HepG2 (cell line): ENCODE measurements at regions not wholly inside any gene's neighbourhood (a gene's known extent, or its start where the extent isn't known, plus 50 kb on each side); places are given as distances from the start of the nearest gene placed in this dataset.

Source experiments
- ATAC-seq: fragments of 200-7000 bp; cut with Tn5 transposase; 3 replicates; pipeline ENCODE4 v1.9.1; 2020; ENCODE audit warnings: mild to moderate bottlenecking, moderate library complexity
- BruUV-seq: library from RNA; stranded (reverse); fragments of 400-500 nt; replicated peaks from 2 replicates; lab custom pipeline; 2021; lab: Mats Ljungman, UMichigan
- CTCF ChIA-PET: fragments of 300-600 bp; formaldehyde crosslinking; extraction: SDS; loops from one replicate; lab custom pipeline; 2021; ENCODE audit warnings: low total read pairs, inconsistent platforms, low intra/inter-chr PET ratio; lab: Yijun Ruan, JAX
- POLR2A ChIA-PET: fragments of 350-600 bp; sonication (Branson Sonifier 250); formaldehyde crosslinking; loops from one replicate; lab custom pipeline; 2020; ENCODE audit warnings: antibody characterized with exemption, inconsistent platforms; lab: Yijun Ruan, JAX
- DNase-seq: peaks from one replicate; pipeline ENCODE4 v3.0.0-alpha.2; 2015; ENCODE audit warnings: low spot score
- FAIRE-seq: peaks from 3 replicates; lab custom pipeline; 2011; peaks lifted over from hg19 to GRCh38; lab: Jason Lieb, UNC
- H2AFZ ChIP-seq: one replicate; pipeline ENCODE4 v1.6.1; 2011; ENCODE audit warnings: low read length, inconsistent platforms
- H3K27ac ChIP-seq: fragments of 300-600 bp; 3 replicates; pipeline ENCODE4 v1.8.0; 2011; ENCODE audit warnings: mixed run types, mild to moderate bottlenecking, mixed read lengths, low read length, inconsistent platforms; ENCODE audit not compliant: insufficient read depth; ENCODE audit errors: extremely low read length
- H3K27me3 ChIP-seq, 2 experiments: fragments of 200-600 bp in 1 of 2; 2 replicates in 1 of 2; 3 replicates in 1 of 2; pipeline versions ENCODE4 v1.6.0 to v1.8.0; 2011; ENCODE audit warnings: low read length in 2 of 2, mild to moderate bottlenecking in 2 of 2, moderate library complexity in 2 of 2, inconsistent platforms in 1 of 2; ENCODE audit not compliant: insufficient read depth in 2 of 2, control insufficient read depth in 1 of 2
- H3K36me3 ChIP-seq, 2 experiments: fragments of 200-600 bp in 1 of 2; replicated peaks in 1 of 2; 2 replicates in 1 of 2; 3 replicates in 1 of 2; pipeline versions ENCODE4 v1.5.1 to v1.8.0; 2011; ENCODE audit warnings: low read length in 2 of 2, inconsistent platforms in 1 of 2; ENCODE audit not compliant: insufficient read depth in 2 of 2, control insufficient read depth in 1 of 2
- H3K4me1 ChIP-seq: 2 replicates; pipeline ENCODE4 v1.5.1; 2012; ENCODE audit warnings: low read length, inconsistent platforms; ENCODE audit not compliant: insufficient read depth
- H3K4me2 ChIP-seq: 2 replicates; pipeline ENCODE4 v1.6.0; 2011; ENCODE audit warnings: low read depth, low read length, inconsistent platforms
- H3K4me3 ChIP-seq, 3 experiments: fragments of 200-600 bp in 1 of 3; sonication (generic), shearing (Covaris generic) in 1 of 3; replicated peaks in 1 of 3; 2 replicates each; pipeline ENCODE4 v1.5.1; 2011 to 2016; ENCODE audit warnings: low read length in 3 of 3, inconsistent platforms in 2 of 3, low read depth in 2 of 3, mild to moderate bottlenecking in 2 of 3, control low read depth in 1 of 3, mixed read lengths in 1 of 3; ENCODE audit not compliant: insufficient read depth in 1 of 3
- H3K79me2 ChIP-seq: one replicate; pipeline ENCODE4 v1.6.1; 2011; ENCODE audit warnings: low read length, inconsistent platforms; ENCODE audit not compliant: insufficient read depth
- H3K9ac ChIP-seq: 2 replicates; pipeline ENCODE4 v1.6.0; 2011; ENCODE audit warnings: mild to moderate bottlenecking, low read depth, low read length, inconsistent platforms; ENCODE audit not compliant: insufficient read depth
- H3K9me3 ChIP-seq: 2 replicates; pipeline ENCODE4 v1.5.1; 2012; ENCODE audit warnings: mild to moderate bottlenecking, low read length
- H4K20me1 ChIP-seq: 2 replicates; pipeline ENCODE4 v1.6.0; 2011; ENCODE audit warnings: inconsistent platforms, mild to moderate bottlenecking, low read length, moderate library complexity; ENCODE audit not compliant: insufficient read depth
- ATF3 ChIP-seq: sonication (generic); formaldehyde crosslinking; IDR thresholded peaks from 2 replicates; pipeline ENCODE4 v1.4.0; 2020; ENCODE audit warnings: missing genetic modification reagents
- CREB1 ChIP-seq, 2 experiments: fragments of 450-650 bp in 1 of 2; IDR thresholded peaks; 2 replicates each; pipeline ENCODE4 v1.6.1; 2016 to 2017; ENCODE audit warnings: control low read depth in 1 of 2, mild to moderate bottlenecking in 1 of 2, missing compliant biosample characterization in 1 of 2, missing genetic modification characterization in 1 of 2
- KDM4B ChIP-seq: sonication (generic); formaldehyde crosslinking; IDR thresholded peaks from 2 replicates; pipeline ENCODE4 v1.4.0; 2020; ENCODE audit warnings: missing genetic modification reagents
- KLF16 ChIP-seq, 2 experiments: sonication (generic) in 1 of 2; formaldehyde crosslinking in 1 of 2; IDR thresholded peaks; 2 replicates each; pipeline versions ENCODE4 v1.6.1 to v1.8.0; 2016 to 2023; ENCODE audit warnings: missing genetic modification reagents in 2 of 2, missing compliant biosample characterization in 1 of 2
- SMAD1 ChIP-seq: sonication (generic); formaldehyde crosslinking; IDR thresholded peaks from 2 replicates; pipeline ENCODE4 v1.4.0; 2020; ENCODE audit warnings: missing genetic modification reagents, low read depth, mild to moderate bottlenecking, borderline replicate concordance
- SOX6 ChIP-seq, 2 experiments: fragments of 450-650 bp in 1 of 2; sonication (generic) in 1 of 2; formaldehyde crosslinking in 1 of 2; IDR thresholded peaks; 2 replicates each; pipeline versions ENCODE4 v1.4.0 to v1.6.1; 2017 to 2020; ENCODE audit warnings: antibody characterized with exemption in 1 of 2, mild to moderate bottlenecking in 1 of 2, missing genetic modification reagents in 1 of 2
- ZBED4 ChIP-seq: sonication (generic); formaldehyde crosslinking; IDR thresholded peaks from 2 replicates; pipeline ENCODE4 v1.4.0; 2020; ENCODE audit warnings: missing genetic modification reagents, borderline replicate concordance
- ZNF160 ChIP-seq: sonication (generic); formaldehyde crosslinking; IDR thresholded peaks from 2 replicates; pipeline ENCODE4 v1.8.0; 2022; ENCODE audit warnings: mild to moderate bottlenecking, inconsistent platforms, missing genetic modification reagents
- ZNF180 ChIP-seq: sonication (generic); formaldehyde crosslinking; IDR thresholded peaks from 2 replicates; pipeline ENCODE4 v1.4.0; 2020; ENCODE audit warnings: low read depth, missing genetic modification reagents, borderline replicate concordance
- ZNF350 ChIP-seq: sonication (generic); formaldehyde crosslinking; IDR thresholded peaks from 2 replicates; pipeline ENCODE4 v1.4.0; 2020; ENCODE audit warnings: mild to moderate bottlenecking, low read depth, missing genetic modification reagents, borderline replicate concordance
- in situ Hi-C: cut with HindIII; loops from 2 replicates; pipeline ENCODE4 v1.10.0; 2017; ENCODE audit warnings: low pct_unique_long_range_greater_than_20kb; ENCODE audit not compliant: extremely low pct_ligation_motif_present
- intact Hi-C: fragments of 100-400 bp; cut with micrococcal nuclease; formaldehyde crosslinking; loops from one replicate; pipeline ENCODE4 v1.10.0; 2022; ENCODE audit not compliant: unreplicated experiment

- ATAC-seq: no peak
- H3K9ac ChIP-seq: no peak overlapping the region
- no peak overlapping the region for H3K27ac ChIP-seq
- in situ Hi-C loops (no loop called here), intact Hi-C loops (no loop called here)
- no peaks in the 10 kb centered on the region for H3K27me3 ChIP-seq
- CTCF ChIA-PET: no interaction called here
- H3K4me2 ChIP-seq: no peak overlapping the region
- no peaks in the 10 kb centered on the region for H3K36me3 ChIP-seq
- peaks cover 43% of the 10 kb centered on the region; the same call in 1 of the 2 replicates for H3K9me3 ChIP-seq
- no peaks in the 10 kb centered on the region for H4K20me1 ChIP-seq
- no peak overlapping the region for H2AFZ ChIP-seq
- no peak for TF ChIP-seq ZBED4
- TF ChIP-seq SMAD1 (CRISPR knock-in tag): no peak
- TF ChIP-seq ZNF160 (CRISPR knock-in tag): no peak
- TF ChIP-seq CREB1 (IDR thresholded peaks at IDR 0.05): no peak
- TF ChIP-seq CREB1 (CRISPR knock-in tag; IDR thresholded peaks at IDR 0.05): no peak
- no peak for TF ChIP-seq KLF16 (CRISPR knock-in tag; IDR thresholded peaks at IDR 0.05)
- no peak for TF ChIP-seq ZNF350
- no peak for TF ChIP-seq ZNF180 (CRISPR knock-in tag)
- TF ChIP-seq SOX6 (IDR thresholded peaks at IDR 0.05): no peak
- TF ChIP-seq SOX6 (CRISPR knock-in tag; IDR thresholded peaks at IDR 0.05): no peak
- no peak for TF ChIP-seq KDM4B
- TF ChIP-seq ATF3 (CRISPR knock-in tag): no peak
- no peak for FAIRE-seq
- no peak for DNase-seq
- BruUV-seq: no TSS peak
- no peaks in the 10 kb centered on the region for H3K4me1 ChIP-seq
- POLR2A ChIA-PET: no interaction called here
- no peaks in the 10 kb centered on the region for H3K79me2 ChIP-seq
- H3K4me3 ChIP-seq: no peak overlapping the region
Observed at GRCh38 chr4:13872155-13872554, 244.6 kb upstream of the BOD1L1 start.
